Neural crest cell (in vitro differentiated cells): ENCODE measurements at regions not wholly inside any gene's neighbourhood (a gene's known extent, or its start where the extent isn't known, plus 50 kb on each side); places are given as distances from the start of the nearest gene placed in this dataset.

Experiments used
- DNase-seq: peaks from one replicate; pipeline ENCODE4 v3.0.0; 2021; ENCODE audit warnings: low read depth, mixed read lengths, low spot score
- H3K27ac Mint-ChIP-seq: one replicate; pipeline ENCODE4 v1.8.0; 2021; ENCODE audit warnings: mild to moderate bottlenecking, mixed read lengths; ENCODE audit not compliant: unreplicated experiment
- H3K27me3 Mint-ChIP-seq: 2 replicates; pipeline ENCODE4 v1.8.0; 2021; ENCODE audit warnings: low read depth, mild to moderate bottlenecking, mixed read lengths
- H3K36me3 Mint-ChIP-seq: 2 replicates; pipeline ENCODE4 v1.8.0; 2021; ENCODE audit warnings: low read depth, mild to moderate bottlenecking, mixed read lengths
- H3K4me1 Mint-ChIP-seq: 2 replicates; pipeline ENCODE4 v1.8.0; 2021; ENCODE audit warnings: mixed read lengths
- H3K4me3 Mint-ChIP-seq: one replicate; pipeline ENCODE4 v1.8.0; 2021; ENCODE audit warnings: mild to moderate bottlenecking, mixed read lengths
- H3K9me3 Mint-ChIP-seq: 2 replicates; pipeline ENCODE4 v1.8.0; 2021; ENCODE audit warnings: mixed read lengths
- CTCF ChIP-seq: fragments of 200-600 bp; sonication (generic); conservative IDR thresholded peaks from 2 replicates; pipeline ENCODE4 v1.5.0; 2021; ENCODE audit warnings: antibody characterized with exemption, mild to moderate bottlenecking

DNA sequence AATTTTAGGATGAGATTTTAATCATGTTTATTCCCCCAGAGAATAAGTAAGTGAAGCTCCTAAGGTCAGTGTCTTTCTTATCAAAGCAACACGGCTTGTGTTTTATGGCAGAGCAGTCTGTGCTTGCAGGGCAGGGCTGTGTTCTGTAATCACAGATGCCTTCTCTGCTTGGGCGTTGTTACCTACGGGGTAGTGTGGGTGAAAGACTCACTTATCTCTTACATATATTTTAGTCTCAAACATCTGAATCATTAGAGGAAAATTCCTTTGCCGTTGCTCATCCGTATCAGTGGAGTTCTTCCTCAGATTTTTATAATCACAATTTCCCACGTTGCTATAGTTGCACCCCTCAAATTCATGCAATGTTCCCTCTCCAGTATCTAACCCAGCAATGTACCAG is 271.7 kb upstream of the MEIS2 start:
- DNase-seq: no peak
- no peak overlapping the region for H3K27ac Mint-ChIP-seq
- H3K9me3 Mint-ChIP-seq: peaks cover 8% of the 10 kb centered on the region
- no peak overlapping the region for H3K4me3 Mint-ChIP-seq
- H3K27me3 Mint-ChIP-seq: peaks cover 13% of the 10 kb centered on the region
- no peak for TF ChIP-seq CTCF
- H3K36me3 Mint-ChIP-seq: no peaks in the 10 kb centered on the region
- H3K4me1 Mint-ChIP-seq: no peaks in the 10 kb centered on the region

DNA sequence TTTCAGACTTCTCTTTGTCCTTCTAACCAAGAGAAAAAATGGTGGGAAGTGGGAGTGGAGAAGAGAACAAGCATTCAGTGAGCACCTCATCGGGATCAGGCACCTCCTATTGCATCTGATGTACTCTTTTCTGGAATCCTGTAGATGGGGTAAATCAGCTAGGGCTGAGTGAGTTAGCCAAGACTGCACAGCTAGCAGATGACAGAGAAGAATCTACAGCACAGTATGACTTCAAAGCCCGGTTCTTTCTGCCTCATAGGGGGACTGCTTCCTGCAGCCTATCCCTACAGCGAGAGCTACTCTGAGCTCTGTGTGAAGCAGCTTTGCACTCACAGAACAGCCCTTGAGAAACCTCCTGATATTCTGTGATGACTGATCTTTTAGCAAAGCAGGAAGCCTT is 275.2 kb upstream of the MEIS2 start:
- H3K4me3 Mint-ChIP-seq: no peak overlapping the region
- H3K9me3 Mint-ChIP-seq: peaks cover 3% of the 10 kb centered on the region
- DNase-seq: no peak
- peaks cover 5% of the 10 kb centered on the region for H3K27me3 Mint-ChIP-seq
- H3K27ac Mint-ChIP-seq: no peak overlapping the region
- no peak for TF ChIP-seq CTCF
- no peaks in the 10 kb centered on the region for H3K36me3 Mint-ChIP-seq
- no peaks in the 10 kb centered on the region for H3K4me1 Mint-ChIP-seq

DNA sequence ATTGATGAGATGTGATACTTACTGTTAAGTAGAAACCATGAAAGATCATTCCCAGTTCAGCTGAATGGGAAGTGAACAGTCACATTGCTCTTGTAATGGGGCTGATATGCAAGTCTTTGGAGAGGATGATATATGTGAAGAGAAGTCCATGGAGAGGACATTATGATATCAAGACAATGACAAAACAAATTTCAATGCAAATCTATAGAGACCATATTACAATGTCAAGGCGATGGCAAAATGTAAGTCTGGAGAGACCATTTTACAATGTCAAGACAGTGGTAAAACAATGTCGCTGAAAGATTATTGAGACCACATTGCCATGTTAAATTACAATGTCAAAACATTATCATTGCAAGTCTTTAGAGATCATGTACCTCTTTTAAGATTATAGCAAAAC is 277.1 kb upstream of the MEIS2 start:
- Mint-ChIP-seq H3K4me1 (no peaks in the 10 kb centered on the region), H3K27ac (no peak overlapping the region), H3K9me3 (peaks cover 5% of the 10 kb centered on the region), H3K36me3 (peaks cover 2% of the 10 kb centered on the region), H3K27me3 (peaks cover 7% of the 10 kb centered on the region), H3K4me3 (no peak overlapping the region)
- DNase-seq: no peak
- TF ChIP-seq CTCF: no peak

- Mint-ChIP-seq H3K27me3 (no peaks in the 10 kb centered on the region), H3K9me3 (peaks cover 9% of the 10 kb centered on the region), H3K36me3 (no peaks in the 10 kb centered on the region), H3K4me1 (no peaks in the 10 kb centered on the region), H3K4me3 (no peak overlapping the region), H3K27ac (no peak overlapping the region)
- no peak for TF ChIP-seq CTCF
- DNase-seq: no peak
These were observed 294.2 kb upstream of the MEIS2 start for GRCh38 chr15:37394402-37395099.

DNA sequence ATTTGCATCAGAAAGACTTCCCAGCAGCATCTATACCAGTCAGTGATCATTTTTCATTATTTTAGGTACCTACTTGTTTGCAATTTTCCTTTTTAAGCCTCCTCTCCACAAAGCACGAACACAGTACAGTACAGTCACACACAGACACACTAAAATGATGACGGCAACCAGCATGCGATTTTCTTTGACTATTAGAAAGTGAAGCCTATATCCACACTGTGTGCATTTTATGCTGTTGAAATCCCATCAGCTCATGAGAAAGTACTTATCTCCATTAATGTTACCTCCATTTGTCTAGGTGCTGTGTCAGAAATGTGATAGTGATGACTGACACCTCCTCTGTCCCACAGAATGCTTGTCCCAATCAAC is 294.7 kb upstream of the MEIS2 start:
- H3K36me3 Mint-ChIP-seq: no peaks in the 10 kb centered on the region
- peaks cover 8% of the 10 kb centered on the region for H3K9me3 Mint-ChIP-seq
- no peak for DNase-seq
- no peak overlapping the region for H3K4me3 Mint-ChIP-seq
- TF ChIP-seq CTCF: no peak
- no peaks in the 10 kb centered on the region for H3K27me3 Mint-ChIP-seq
- H3K27ac Mint-ChIP-seq: no peak overlapping the region
- no peaks in the 10 kb centered on the region for H3K4me1 Mint-ChIP-seq
